ENCODE measurements at regions not wholly inside any gene's neighbourhood (a gene's known extent, or its start where the extent isn't known, plus 50 kb on each side); places are given as distances from the start of the nearest gene placed in this dataset.

DNA sequence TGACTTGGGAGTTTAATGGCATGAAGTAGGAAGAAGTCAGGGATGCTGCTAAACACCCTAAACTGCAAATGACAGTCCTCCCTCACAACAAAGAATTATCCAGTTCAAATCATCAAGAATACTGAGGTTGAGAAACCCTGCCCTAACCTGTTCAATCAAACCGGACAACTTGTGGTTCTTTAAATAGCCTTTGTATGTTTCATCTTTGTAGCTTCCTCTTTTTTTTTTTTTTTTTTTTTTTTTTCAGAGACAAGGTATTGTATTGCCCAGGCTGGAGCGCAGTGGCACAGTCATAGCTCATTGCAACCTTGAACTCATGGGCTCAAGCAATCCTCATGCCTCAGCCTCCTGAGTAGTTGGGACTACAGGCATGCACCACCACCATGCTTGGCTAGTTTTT is 52.5 kb upstream of the TTC29 start:
- DNase-seq: no peak

DNA sequence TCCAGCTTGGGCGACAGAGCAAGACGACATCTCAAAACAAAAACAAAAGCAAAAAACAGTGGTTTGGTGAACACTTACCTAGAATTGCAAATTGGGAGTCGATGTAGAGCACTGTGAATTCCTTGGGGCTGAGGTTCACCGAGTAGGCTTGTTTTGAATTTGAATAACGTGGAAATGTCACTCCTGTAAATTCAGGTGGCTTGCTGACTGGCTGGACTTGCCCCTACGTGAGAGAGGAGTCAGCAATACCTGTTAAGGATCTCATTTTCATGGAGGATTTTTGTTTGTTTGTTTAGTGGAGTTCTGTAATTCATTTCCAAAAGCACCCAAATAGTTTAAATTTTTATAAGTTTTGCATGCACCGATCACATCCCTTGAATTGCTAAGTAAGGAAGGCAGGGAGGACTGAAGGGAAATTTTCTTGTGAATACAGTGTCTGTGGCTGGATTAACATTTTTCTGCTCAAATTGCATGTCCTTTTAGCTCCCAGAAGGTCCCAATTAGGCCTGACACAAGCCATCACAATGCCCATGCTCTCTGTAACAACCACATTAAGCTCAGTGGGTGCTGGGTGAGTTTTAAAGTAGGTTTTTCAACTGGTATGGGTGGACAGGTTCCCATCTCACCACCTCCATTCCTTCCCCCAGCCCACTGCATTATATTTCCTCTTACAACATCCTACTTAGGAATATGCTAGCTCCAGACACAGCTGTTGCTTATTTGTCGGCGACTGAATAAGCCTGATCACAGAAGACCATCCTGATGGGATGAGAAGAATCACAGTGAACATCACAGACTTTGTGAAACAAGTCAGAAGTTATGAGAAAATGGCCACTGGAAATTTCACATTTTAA is 58.5 kb upstream of the TTC29 start:
- DNase-seq: peak; percentile 12

DNA sequence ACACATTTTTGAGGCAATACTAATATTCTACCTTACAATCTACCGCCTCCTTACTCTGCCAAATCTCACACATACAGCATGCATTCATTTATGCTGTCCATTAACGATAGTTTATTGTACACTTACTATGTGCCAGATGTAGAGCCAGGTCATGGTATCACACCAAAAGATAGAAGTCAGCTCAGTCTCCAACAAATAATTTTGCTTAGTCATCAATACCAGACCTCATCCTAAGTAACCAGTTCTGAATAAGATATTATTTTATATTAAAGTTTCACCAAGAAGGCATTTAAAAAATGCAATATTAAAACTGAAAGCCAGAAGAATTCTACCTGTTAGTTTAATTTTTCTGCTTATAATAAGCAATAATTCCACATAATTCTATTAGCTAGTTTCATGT is 60.6 kb upstream of the TTC29 start:
- DNase-seq: no peak

DNA sequence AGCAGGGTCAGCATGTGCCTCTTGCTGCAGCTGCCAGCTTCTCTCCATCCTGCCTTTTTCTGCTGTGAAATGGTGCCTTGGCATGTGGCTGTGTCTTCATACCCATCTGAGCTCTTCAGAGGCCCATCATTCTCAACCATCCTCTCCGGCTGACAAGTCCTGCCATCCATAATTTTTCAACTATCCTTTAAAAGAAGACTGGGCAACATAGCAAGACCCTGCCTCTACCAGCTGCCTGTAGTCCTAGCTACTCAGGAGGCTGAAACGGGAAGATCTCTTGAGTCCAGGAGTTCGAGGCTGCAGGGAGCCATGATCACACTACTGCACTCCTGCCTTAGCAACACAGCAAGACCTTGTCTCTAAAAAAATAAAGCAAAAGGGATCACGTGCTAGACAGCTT is 64.2 kb upstream of the TTC29 start:
- no peak for DNase-seq

DNA sequence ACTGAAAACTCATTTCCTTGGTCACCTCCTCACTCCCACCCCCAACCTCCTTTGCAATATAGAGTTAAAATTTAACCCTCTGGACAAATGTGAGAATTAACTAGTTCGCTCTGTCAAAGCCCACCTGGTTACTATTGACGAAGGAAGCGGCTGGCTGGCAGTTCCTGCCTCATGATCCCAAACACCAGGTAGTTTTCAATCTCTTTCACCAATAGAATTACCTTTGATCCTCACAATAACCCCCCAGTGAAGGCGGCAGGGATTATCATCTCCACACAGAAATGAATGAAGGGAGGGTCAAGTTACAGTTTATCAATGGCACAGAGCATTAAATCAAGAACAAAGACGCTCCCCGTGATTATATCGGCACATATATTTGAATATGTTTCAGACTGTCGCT is 65.7 kb upstream of the TTC29 start:
- DNase-seq: no peak

DNA sequence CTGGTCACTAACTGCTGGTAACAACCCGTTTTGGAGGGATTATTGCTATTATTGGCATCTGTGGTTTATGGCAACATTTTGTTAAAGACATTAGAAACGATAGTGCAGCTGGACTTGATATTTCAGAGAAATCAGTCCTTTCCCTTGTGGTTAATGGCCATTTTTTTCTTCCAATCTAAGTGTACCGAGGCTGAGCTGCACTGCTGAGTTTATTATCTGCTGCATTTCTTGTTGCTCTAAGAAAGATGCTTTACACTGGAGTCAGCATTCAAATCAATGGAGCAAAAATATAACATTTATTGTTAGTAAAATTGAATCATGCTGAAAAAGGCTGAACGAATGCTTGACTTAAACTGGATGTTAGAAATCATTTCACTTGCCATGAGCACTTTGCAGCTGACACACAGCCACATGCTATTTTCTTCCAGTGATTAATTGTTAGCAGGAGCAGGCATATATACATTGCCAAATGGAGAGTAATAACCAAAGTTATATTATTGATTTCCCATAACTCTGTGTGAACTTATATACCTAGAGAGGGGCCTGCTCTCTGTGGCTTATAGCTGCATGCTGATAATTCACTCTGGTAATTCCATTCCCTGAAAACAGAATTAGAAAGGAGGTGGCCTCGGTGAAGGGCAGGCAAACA is 66.5 kb upstream of the TTC29 start:
- no peak for DNase-seq

DNA sequence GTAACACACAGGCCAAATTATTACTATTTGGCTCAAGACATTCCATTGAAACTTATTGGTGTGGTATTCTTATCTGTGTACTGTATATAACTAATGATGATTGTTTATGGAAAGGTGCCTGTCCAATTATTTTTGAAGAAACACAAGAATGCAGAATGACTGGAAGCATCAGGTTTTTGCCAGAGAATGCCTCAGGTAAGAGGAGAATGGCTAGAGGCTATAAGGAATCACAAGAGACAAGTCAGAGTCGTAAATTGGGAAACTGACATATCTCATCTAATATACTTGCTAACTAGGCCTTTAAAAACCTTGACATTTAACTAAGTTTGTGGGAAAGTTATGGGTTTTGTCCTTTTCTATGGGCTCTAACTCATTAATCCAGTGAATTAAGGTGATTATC is 69.3 kb upstream of the TTC29 start:
- no peak for DNase-seq

DNA sequence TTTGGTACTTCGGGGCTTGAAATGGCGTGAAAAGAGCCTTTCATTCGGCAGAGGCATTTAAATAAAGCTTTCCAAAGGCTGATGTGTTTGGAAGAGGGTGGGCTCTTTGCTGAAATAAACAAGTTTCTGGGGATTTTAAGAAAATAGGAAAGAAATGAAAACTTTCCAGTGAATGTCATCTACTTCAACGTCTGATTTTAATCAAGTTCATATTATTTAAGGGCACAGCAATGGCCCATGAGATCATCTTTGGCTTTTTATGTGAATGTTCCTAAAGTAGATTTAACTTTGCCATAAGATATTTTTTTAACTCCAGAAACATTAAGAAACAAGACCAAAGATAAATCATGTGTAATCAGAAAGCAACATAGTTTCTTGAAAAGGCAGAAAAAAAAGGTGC is 69.8 kb upstream of the TTC29 start:
- no peak for DNase-seq

DNA sequence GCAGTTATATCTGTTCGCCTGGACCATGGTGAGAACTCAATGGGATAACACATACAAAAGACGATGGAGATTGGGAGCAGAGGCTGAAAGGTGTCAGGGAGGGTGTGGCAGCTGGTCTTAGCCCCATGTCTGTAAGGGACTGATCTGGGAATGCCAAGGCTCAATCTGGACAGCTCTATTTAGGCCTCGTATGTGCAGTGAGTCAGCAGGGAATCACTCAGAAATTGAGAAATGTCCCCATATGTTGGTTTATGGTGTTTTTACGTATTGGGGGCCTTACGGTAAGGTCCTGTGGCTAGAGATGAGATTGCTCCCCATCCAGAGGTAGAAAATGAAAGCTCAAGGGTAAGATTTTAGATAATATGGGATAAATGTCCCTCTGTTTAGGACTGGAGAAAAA is 71.4 kb upstream of the TTC29 start:
- DNase-seq: peak; percentile 44

DNA sequence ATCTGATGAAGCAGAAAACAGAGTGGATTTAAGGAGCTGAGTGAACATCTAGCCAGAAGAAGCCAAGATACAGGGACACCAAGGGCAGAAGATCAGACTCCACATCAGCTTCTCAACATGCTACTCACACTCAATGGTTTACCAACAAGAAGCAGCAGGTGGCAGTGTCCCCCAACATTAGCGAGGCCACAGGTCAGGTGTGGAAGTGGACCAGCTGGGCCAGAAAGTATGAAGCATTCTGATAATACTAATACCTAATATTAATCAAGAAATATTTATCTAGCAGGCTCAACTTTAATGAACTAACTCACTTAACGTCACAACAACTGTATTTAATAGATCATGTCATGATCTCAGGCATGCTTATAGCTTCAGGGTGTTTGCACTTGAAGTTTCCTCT is 73.4 kb upstream of the TTC29 start:
- peak; percentile 59 for DNase-seq

DNA sequence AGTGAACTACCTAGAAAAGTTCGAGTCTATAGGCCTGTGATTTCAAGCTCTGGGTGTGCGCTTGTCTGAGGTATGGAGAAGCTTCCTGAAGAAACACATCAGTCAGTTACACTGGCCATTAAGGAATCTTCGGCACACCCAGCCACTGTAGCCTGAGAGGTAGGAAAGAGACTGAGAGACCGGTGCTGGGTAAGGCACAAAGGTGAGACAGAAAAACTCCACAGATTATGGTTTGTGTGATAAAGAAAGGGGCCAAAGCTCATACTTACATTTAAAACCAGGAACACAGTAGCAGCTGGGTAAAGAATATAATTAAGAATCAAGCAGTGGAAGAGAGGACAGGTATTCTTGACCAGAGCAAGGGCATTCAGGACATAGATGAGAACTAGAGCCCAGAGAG is 74.8 kb upstream of the TTC29 start:
- DNase-seq: no peak

DNA sequence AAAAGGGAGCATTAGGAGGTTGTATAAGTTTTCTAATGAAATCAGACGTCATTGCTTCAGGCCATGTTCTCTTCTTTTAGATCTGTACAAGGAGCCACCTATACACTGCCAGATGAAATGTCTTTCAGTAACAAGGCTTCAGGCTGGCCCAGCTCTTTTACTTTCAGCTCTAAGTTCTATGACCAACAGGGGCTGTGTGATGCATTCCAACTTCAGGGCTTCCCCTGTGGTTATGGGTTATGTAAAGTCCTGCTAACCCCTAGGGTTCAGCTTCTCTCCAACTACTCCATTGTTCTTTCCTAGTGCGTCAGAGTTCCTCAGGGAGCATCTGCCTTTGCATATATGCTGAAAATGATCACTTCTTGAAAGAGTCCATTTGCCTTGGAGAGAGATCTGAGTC is 79.4 kb upstream of the TTC29 start:
- DNase-seq: no peak

DNA sequence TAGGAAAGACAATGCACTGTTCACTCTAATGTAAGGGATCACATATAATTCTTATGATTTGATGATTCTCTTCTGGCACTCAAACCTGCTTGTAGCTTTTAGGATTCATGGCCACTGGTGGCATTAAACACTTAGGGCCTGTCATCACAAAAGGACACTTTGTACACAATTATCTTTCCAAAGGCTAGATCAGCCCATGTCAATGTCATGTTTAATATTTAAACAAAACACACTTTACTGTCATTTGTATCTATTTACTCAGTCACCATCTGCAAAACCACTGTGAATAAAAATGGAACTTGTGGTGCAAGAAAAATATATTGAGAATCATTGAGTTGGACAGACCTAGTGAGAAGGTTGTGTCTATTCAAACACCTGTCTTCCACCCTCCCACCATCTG is 83.6 kb upstream of the TTC29 start:
- DNase-seq: no peak

DNA sequence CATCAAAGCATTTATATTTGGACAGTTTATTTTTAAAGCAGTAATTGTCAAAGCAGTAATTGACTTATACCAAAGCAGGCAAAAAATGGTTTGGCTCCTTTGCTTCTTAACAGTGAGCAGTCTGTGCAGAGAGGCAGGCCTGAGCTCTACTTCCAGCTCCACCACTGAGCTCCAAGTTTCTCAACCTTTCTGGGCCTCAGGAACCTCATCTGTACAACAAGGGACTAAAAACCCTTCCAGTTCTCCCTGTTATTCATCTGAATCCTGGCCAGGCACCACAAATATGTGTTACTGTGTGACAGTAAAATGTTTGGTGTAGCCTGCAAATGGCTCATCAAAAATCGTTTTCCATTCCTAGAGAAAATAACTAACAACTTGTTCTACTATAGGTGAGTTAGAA is 88.7 kb upstream of the TTC29 start:
- peak; percentile 7 for DNase-seq

DNA sequence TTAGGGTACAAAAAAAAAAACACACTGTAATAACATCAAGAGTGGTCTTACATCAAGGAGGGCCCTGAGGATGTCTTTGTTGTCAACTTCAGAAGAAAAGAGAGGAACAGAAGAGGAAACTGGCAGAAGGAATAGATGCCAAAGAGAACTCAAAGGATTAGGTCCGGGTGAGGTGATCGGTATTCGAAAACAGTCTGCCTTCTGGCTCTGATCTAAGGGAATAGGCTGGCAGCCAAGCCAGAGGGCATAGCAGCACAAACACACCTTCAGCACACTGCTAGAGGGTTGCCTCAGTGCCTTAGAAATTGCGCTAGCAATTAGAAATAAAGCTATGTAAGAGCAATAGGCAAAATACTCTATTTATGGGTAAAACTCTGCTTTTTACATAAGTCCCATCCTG is 91.4 kb upstream of the TTC29 start:
- DNase-seq: no peak

DNA sequence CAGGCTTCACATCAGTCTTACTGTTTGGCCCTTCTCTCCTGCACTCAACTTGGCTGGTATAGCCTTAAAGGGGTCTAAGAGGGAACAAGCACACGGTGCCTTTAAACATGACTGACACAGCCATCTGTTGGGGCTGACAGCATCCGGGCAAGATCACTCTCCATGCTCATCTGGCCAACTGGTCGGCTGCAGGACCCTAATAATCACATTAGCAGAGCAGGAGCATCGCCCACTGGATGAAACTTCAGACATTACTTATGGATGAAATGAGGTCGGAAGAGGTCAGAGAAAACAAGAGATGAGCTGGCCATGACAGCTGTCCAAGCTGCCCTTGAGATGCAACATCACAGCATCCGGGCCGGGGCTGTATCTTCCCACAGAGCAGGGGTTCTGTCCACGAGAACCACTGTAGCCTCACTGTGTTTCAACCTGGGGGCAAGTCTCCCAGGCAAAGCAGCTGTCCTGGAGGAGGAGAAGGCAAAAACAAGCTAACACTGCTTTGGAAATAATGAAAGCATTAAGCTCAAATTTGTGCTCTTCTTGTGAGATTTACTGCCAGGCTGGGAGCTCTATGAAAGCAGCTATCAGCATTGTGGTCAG is 94.4 kb upstream of the TTC29 start:
- DNase-seq: no peak

DNA sequence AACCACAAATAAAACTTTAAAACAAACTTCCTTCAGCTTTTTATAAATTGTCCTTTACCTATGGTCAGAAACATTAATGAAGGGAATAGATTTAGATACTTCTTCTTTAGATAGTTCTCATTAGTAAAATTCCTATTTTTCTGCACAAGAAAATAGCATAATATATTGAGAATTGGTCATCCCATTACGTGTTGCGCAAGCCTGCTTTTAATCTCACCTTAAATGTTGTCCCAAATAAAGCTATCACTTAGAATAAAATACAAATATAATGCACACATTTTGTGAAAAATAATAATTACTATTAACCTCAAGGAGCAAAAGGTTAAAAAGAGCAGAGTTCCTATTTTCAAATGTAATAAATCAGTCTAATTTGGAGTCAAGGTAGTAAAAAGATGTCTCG is 95.2 kb upstream of the TTC29 start:
- no peak for DNase-seq

DNA sequence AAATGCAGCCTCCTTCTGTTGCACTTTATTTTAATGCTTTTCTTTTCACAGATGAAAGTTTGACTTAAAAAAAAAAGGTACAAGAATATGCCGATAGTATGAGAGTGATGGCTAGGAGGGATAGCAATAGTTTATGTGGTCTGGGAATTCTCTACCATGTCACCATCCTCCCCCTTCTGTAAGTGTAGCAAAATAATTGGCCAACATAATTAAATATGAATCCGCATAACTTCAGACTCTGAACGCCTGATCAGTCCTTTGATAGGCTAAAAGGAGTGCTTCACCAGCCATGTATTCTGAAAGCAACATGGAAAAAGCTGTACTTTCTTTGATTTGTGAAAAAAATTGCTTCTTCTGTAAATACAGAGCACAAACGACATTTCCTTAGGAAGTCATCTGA is 95.7 kb upstream of the TTC29 start:
- no peak for DNase-seq

DNA sequence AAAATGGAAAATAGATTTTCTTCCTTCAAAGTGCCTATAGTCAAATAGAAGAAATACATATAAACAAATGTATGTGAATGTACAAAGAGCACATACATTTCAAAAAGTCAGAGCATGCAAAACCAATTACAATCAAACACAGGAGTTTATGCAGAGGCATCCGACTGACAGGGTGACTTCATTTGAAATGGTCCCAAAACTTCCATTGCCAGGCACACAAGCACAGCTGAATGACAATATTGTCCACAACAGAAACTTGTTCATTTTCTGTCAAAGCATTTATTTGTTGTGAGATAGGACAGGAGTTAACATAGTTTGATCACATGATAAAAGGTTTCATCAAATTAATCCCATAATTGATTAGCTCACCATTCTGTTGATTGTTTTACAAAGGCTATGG is 96.4 kb upstream of the TTC29 start:
- no peak for DNase-seq

DNA sequence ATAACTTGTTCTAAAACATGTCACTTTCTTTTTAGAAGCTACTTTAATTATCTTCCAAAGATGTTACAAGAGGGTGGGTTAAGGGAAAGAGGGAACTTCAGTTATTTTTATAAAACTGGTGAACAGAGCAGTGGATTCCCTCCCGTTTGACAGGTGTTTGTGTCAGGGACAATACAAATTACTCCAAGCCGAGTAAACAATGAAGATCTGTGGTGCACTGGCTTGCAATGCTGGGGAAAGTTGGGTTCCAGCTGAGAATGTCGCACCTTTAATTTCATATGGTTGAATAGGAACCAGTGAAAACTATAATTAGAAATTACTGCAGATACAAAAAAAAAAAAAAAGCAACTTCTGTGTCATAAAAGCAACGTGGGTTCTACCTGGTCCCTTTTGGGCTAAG is 98.6 kb upstream of the TTC29 start:
- no peak for DNase-seq

DNA sequence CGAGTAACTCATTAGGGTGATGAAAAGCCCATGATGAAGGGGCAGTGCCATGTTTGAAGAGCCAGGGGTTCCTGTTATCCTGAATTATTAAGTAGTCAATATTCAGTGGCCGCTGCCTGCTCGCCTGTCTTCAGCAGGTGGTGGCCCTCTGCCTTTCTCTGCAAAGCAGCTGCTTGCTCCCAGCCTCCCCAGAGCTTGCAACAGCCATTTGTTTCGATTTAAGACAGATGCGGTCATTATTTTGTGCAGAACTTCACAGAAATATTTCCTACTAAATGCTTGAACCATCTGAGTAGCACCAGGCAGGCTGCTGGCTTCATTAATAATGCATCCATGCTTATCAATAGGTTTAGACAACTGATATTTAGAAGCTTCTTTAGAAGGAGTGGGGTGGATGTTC is 104.3 kb upstream of the TTC29 start:
- no peak for DNase-seq

DNA sequence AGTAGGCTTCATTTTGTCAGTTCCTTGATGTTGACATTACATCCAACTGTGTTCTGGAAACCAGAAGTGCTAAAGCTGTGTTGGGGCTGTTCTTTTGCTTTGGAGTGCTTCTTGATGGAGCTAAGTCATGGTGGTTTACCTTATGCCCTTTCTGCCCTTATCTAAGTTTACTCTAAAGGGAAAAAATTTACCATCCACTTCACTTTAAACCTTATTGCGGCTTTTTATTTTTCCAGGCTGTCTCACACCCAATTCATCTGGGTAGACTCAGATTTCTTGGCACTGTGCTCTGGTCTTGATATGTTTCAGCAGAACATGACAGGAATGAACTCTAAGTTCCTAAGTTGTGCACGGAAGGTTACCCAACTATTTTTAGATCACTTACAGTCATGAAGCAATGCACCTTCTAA is 104.7 kb upstream of the TTC29 start:
- peak; percentile 6 for DNase-seq

DNA sequence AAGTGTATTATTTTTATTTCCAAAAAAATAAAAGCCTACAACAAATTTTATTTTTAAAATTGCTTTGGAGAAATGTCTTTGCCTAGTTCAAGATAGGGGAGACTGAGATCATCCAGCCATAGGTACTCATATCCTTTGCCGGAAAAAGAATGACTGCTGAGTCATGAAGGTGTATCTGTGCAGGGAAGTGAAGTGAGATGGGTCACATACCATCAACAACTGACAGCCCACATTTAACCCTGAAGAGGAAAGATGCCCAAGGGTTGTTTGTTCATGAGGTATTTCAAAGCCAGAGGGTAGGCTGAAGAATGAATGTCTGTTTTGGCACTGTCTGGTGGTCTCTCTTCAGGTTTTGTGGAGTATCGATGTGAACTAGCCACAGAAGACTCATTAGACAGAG is 106.7 kb upstream of the TTC29 start:
- no peak for DNase-seq

DNA sequence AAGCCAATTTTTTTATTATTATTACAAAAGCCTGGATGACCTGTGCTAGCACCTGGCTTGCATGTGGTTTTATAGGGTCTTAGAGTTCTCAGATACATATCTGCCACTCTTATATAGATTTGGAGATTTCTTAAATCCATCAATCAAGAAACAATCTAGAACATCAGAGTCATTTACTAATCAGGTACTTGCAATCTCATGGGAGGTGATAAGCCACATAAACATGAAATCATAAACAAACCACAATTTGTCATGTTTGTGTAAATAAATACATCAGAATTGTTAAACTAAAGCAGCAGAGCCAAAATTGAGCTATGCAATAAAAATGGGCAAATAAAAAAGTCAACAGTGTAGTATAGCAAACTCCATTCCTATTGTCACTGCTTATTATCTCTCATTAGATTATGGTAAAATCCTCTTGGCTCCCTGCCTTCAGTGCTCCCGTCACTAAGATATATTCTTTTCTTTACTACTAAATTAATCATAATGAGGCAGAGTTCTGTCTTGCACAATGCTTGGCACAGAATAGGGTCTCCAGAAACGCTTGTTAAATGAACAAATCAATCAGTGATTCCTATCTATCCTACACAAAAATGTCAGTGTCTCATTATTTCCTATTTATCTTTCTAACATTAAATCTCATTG is 108.7 kb upstream of the TTC29 start:
- no peak for DNase-seq

All from EL (cell line).